ENCODE measurements at regions not wholly inside any gene's neighbourhood (a gene's known extent, or its start where the extent isn't known, plus 50 kb on each side); places are given as distances from the start of the nearest gene placed in this dataset.

GRCh38 chr13:18212873-18213272, 968.8 kb downstream of the TUBA3C start:
- no peak overlapping the region for H3K4me2 ChIP-seq (ENCODE audit: insufficient read depth, low read length)
- H3K27ac ChIP-seq (ENCODE audit: extremely low read depth, low read depth, low read length), result no peak overlapping the region
- intact Hi-C loops (cut with micrococcal nuclease) (no loop called here), in situ Hi-C loops (cut with MboI) (loop anchor here (5.0 to 10.0 kb wide), 2 partner anchors 519 to 682 kb away; no protein-coding TSS in a partner anchor)
- H3K4me3 ChIP-seq, result no peak overlapping the region
- no peak overlapping the region for H2AFZ ChIP-seq (ENCODE audit: low read depth, low read length)
- 0 out of 3 replicates have a peak, but pooled peaks cover 2% of the 10 kb centered on the region for H3K36me3 ChIP-seq (ENCODE audit: control insufficient read depth, insufficient read depth, low read length)
- H4K20me1 ChIP-seq (replicated peaks; ENCODE audit: control insufficient read depth, insufficient read depth, low read length), result no peaks in the 10 kb centered on the region
- DNase-seq (ENCODE audit: extremely low read depth in 1 of 4, low spot score in 3 of 4) (no peak), ATAC-seq (no peak), FAIRE-seq (no peak)
- CTCF ChIA-PET (ENCODE audit: low intra/inter-chr PET ratio), result no interaction called here
- 30% methylated on average over 2 of the region's 2 CpGs for WGBS (ENCODE audit: insufficient coverage, low coverage, missing lambda C conversion rate)
- H3K9ac ChIP-seq (ENCODE audit: insufficient read depth in 1 of 2, low read depth in 2 of 2, low read length in 2 of 2), result no peak overlapping the region
- H3K9me3 ChIP-seq (replicated peaks; ENCODE audit: control insufficient read depth, insufficient read depth, low read depth, low read length), result peaks cover 7% of the 10 kb centered on the region; the same call in 1 of the 2 replicates
- H3K9me1 ChIP-seq (ENCODE audit: control insufficient read depth, insufficient read depth, low read length), result no peaks in the 10 kb centered on the region
- POLR2A ChIA-PET, result no interaction called here
- no peaks in the 10 kb centered on the region for H3K4me1 ChIP-seq (replicated peaks in 1 of 2; ENCODE audit: control insufficient read depth in 2 of 2, insufficient read depth in 2 of 2, low read length in 2 of 2)
- no peaks in the 10 kb centered on the region for H3K79me2 ChIP-seq (ENCODE audit: control insufficient read depth, insufficient read depth, low read length)
- no TSS peak for BruUV-seq (replicated peaks)
- H3K27me3 ChIP-seq (ENCODE audit: control insufficient read depth in 2 of 2, insufficient read depth in 2 of 2, low read length in 2 of 2), result no peaks in the 10 kb centered on the region
- TF ChIP-seq ZBTB40 (IDR thresholded peaks at IDR 0.05), result no peak
- no peak for TF ChIP-seq ZBTB40 (CRISPR knock-in tag; IDR thresholded peaks at IDR 0.05)
- TF ChIP-seq, protein P1, sequence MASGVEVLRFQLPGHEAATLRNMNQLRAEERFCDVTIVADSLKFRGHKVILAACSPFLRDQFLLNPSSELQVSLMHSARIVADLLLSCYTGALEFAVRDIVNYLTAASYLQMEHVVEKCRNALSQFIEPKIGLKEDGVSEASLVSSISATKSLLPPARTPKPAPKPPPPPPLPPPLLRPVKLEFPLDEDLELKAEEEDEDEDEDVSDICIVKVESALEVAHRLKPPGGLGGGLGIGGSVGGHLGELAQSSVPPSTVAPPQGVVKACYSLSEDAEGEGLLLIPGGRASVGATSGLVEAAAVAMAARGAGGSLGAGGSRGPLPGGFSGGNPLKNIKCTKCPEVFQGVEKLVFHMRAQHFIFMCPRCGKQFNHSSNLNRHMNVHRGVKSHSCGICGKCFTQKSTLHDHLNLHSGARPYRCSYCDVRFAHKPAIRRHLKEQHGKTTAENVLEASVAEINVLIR (CRISPR knock-in tag; IDR thresholded peaks at IDR 0.05), result no peak
- no peak for TF ChIP-seq SETDB1 (IDR thresholded peaks at IDR 0.05; ENCODE audit: low read length)
- no peak for TF ChIP-seq ETV1 (tag; conservative IDR thresholded peaks at IDR 0.05; ENCODE audit: low read depth)
- TF ChIP-seq SRSF1 (IDR thresholded peaks at IDR 0.05; ENCODE audit: low read depth, low read length), result no peak
- no peak for TF ChIP-seq HDAC3 (IDR thresholded peaks at IDR 0.05; ENCODE audit: borderline replicate concordance, partially characterized antibody)
- TF ChIP-seq SRSF9 (IDR thresholded peaks at IDR 0.05; ENCODE audit: borderline replicate concordance, low read depth, low read length), result no peak
- TF ChIP-seq HDGF (IDR thresholded peaks at IDR 0.05), result no peak

Measured in K562 (cell line).